ENCODE measurements at regions not wholly inside any gene's neighbourhood (a gene's known extent, or its start where the extent isn't known, plus 50 kb on each side); places are given as distances from the start of the nearest gene placed in this dataset.

GRCh38 chr10:113282564-113282963 lies 270.3 kb upstream of the HABP2 start:
- no peak for TF ChIP-seq CTCF (IDR thresholded peaks at IDR 0.05 in 2 of 3, conservative IDR thresholded peaks at IDR 0.05 in 1 of 3; ENCODE audit: borderline replicate concordance in 1 of 3, insufficient read depth in 1 of 3, low read depth in 2 of 3, low read length in 2 of 3)
- TF ChIP-seq EZH2 (IDR thresholded peaks at IDR 0.05) = no peak
- TF ChIP-seq POLR2A (IDR thresholded peaks at IDR 0.05; ENCODE audit: borderline replicate concordance, extremely low read depth, insufficient read depth, insufficient read length) = no peak
- no peak for TF ChIP-seq ZNF274 (IDR thresholded peaks at IDR 0.05; ENCODE audit: low read depth, low read length)
- TF ChIP-seq YY1 (IDR thresholded peaks at IDR 0.05; ENCODE audit: extremely low read depth, insufficient replicate concordance, low read depth, low read length) = no peak
- TF ChIP-seq REST (IDR thresholded peaks at IDR 0.05; ENCODE audit: low read depth) = no peak
